ENCODE measurements at regions not wholly inside any gene's neighbourhood (a gene's known extent, or its start where the extent isn't known, plus 50 kb on each side); places are given as distances from the start of the nearest gene placed in this dataset.

DNA sequence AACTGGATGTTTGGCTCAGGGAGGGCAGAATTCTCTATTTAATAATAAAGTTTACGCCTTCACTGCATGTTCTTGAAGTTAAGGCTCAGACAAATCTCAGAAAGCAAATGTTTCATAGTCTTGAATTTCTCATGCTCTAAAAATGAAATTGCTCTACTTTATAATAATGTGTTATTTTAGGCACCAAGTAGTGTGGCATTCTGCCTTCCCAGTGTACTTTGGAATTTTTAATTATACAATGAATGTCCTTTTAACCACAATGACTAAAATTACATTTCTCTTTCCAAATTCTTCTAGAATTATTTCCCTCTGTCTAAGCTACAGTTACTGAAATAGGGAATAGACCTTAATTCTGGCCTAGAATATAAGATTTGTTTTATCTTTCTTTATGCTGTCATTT lies 97.9 kb upstream of the PDE5A start:
- no peak for DNase-seq (ENCODE audit: low read depth, low spot score)
- H3K27ac ChIP-seq = no peak overlapping the region

DNA sequence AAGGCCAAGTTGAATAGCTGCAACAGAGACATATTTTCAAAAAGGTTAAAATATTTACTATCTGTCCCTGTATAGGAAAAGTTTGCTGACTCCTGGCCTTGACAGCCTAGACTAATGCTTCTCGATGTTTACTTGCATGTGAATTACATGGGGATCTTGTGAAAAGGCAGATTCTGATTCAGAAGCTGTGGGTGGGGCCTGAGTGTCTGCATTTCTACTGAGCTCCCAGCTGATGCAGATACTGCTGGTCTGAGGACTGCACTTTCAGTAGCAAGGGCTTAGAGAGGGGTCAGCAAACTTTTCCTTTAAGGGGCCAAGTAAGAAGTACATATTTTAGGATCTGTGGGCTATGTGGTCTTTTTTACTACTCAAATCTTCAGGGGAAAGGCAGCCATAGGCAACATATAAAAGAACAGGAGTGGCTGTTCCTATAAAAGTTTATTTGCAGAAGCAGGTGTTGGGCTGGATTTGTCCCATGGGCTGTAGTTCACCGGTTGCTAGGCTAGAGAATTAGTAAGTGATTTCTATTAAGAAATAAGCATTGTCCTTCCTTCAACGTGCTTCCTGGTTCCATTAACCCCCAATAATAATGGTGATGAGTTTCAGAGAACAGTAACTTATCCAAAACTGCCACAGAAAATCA lies 97.2 kb upstream of the PDE5A start:
- H3K27ac ChIP-seq = peak overlapping the region; percentile 21
- no peak for DNase-seq (ENCODE audit: low read depth, low spot score)

DNA sequence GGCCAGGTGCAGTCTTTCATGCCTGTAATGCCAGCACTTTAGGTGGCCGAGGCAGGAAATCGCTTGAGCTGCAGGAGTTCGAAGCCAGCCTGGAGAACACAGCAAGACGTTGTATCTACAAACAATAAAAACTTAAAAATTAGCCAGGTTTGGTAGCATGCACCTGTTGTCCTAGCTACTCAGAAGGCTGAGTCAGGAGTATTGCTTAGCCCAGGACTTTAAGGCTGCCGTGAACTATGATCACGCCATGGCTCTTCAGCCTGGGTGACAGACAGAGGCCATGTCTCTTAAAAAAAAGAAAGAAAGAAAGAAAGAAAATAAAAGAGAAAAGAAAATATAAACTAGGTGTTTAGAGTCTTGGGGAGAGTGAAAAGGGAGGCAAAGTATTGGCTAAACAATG lies 96.4 kb upstream of the PDE5A start:
- no peak for DNase-seq (ENCODE audit: low read depth, low spot score)
- H3K27ac ChIP-seq = no peak overlapping the region

DNA sequence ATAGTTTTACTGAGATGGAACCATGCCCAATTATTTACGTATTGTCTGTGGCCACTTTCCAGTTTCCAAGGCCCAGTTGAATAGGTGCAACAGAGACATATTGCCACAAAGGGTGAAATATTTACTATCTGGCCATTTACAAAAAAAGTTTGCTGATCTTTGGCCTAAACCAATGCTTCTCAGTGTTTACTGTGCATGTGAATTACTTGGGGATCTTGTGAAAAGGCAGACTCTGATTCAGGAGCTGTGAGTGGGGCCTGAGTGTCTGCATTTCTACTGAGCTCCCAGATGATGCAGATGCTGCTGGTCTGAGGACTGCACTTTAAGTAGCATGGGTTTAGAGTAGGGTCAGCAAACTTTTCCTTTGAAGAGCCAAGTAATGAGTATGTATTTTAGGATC lies 94.1 kb upstream of the PDE5A start:
- H3K27ac ChIP-seq = no peak overlapping the region
- DNase-seq (ENCODE audit: low read depth, low spot score) = no peak

DNA sequence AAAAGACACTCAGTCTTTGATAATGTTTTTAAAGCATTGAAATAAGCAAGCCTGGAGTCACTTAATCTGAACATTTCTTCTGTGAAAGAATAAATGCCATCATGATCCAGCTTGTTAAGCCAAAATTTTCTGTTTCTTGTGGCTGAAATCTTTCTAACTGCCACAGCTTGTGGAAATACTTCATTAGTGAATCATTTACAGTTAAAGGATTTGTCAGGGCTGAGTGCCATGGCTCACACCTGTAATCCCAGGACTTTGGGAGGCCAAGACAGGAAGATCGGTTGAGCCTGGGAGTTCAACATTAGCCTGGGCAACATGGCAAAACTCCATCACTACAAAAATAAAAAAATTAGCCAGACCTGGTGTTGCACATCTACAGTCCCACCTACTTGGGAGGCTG lies 93.3 kb upstream of the PDE5A start:
- H3K27ac ChIP-seq = peak overlapping the region; percentile 24
- DNase-seq (ENCODE audit: low read depth, low spot score) = no peak

DNA sequence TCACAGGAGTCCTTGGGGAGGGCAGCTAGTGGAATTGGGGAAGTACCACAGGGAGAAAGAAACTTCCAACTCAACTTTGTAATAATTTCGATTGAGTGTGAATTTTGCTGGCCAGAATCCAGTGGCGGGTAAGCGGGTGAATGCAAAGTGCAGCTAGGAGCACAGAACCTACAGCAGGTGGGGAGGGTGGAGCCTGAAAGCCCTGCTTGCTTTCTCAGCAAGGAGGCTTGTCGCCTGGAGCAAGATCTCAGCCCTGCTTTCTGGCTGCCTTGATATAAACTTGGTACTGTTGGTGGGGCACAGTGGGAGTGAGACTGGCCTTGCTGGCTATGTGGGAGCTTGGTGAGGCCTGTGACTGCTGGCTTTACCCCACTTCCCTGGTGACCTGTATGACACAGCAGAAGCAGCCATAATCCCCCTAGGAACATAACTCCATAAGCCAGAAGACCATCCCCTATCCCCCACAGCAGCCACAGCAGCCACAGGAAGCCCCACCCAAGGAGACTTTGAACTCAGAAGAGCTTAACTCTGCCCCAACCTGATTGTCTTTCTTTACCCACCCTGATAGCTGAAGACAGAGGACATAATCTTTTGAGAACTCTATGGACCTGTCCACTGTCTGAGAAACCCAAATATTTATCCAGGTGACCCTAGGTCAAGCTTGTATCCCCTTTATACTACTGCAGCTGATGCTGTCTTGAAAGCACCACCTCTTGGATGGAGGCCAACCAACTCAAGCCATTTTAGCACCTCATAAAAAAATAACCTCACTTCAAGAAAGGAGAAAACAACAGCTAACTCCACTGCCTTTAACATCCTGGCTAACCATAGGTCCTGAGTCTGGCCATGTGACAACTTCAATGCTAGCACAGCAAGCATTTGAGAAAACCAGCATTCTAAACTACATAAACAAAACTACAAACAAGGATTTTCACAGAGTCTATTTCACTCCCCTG lies 87.2 kb upstream of the PDE5A start:
- no peak for DNase-seq (ENCODE audit: low read depth, low spot score)
- no peak overlapping the region for H3K27ac ChIP-seq

- no peak for DNase-seq (ENCODE audit: low read depth, low spot score)
- no peak overlapping the region for H3K27ac ChIP-seq
Observed at GRCh38 chr4:119709418-119709817, 80.8 kb upstream of the PDE5A start.

DNA sequence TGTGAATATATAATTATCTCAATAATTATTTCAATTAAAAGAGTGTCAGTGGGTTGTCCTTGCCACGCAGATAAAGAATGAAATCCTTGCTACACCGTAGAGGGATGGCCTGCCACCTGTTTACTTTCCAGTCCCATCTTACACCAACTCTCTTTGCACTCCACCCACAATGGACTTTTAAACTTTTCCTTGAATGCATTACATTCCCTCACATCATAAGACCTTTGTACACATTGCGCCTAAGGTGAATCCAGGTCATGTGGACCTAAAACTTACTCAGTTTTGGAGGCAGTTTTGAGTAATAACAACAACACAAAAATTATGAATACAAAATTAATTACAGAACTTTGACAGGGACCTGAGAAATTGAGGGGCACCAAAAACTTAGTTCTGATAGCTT lies 78.7 kb upstream of the PDE5A start:
- no peak for DNase-seq (ENCODE audit: low read depth, low spot score)
- no peak overlapping the region for H3K27ac ChIP-seq

GRCh38 chr4:119706804-119707203 lies 78.2 kb upstream of the PDE5A start:
- no peak overlapping the region for H3K27ac ChIP-seq
- no peak for DNase-seq (ENCODE audit: low read depth, low spot score)

- DNase-seq (ENCODE audit: low read depth, low spot score) = no peak
- no peak overlapping the region for H3K27ac ChIP-seq
Observed at GRCh38 chr4:119697887-119698393, 69.3 kb upstream of the PDE5A start.

GRCh38 chr4:119696963-119697362 lies 68.4 kb upstream of the PDE5A start:
- DNase-seq (ENCODE audit: low read depth, low spot score) = no peak
- H3K27ac ChIP-seq = no peak overlapping the region

DNA sequence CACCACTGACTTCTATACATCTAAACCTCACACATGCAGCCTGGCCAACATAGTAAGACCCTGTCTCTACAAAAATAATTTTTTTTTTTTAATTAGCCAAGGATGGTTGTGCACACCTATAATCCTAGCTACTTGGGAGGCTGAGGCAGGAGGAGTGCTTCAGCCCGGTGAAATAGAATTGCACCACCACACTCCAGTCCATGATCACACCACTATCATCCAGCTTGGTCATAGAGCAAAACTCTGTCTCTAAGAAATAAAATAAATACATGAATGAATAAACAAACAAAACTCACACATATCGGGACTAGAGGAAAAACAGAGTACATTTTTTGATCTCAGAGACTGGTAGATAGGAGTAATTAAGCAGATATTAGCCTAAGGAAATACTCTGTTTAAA lies 66.6 kb upstream of the PDE5A start:
- no peak for DNase-seq (ENCODE audit: low read depth, low spot score)
- H3K27ac ChIP-seq = no peak overlapping the region

DNA sequence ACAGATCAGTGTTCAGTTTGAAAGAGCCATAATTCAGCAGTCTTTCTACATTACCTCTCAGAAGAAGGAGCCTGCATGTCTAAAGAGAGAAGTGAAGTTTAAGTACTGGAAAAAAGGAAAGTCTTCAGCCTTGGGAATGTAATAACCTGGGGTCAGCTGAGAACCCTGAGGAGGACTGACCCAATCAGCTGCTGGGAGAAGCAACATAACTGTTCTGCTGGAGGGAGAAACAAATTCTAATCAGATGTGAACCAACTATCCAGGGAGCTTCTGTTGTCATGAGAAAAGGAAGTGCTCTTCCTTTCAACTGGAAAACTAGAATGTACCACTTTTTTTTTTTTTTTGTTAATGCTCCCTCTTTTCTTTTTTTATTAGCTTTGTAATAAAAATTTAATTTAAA lies 64.5 kb upstream of the PDE5A start:
- DNase-seq (ENCODE audit: low read depth, low spot score) = no peak

DNA sequence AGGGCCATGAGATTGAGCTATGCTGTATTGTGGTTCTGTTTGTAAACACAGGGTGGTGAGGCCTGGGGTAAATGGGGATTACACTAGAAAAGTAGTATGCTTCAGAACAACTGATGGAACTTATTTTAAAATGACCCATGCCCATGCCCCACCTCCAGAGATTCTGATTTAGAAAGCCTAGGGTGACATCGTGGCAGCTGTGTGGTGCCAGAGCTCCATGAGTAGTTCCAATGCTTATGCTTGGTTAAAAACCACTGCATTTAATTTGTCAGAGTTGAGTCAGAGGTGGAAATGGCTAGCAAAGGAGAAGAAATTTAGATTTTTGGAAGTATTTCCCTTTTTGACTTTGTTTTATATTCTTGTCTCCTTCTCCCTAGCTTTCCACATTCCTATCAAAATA lies 63.4 kb upstream of the PDE5A start:
- no peak overlapping the region for H3K27ac ChIP-seq
- no peak for DNase-seq (ENCODE audit: low read depth, low spot score)

More for the DNA sequence above, 64.5 kb upstream of the PDE5A start:
- H3K27ac ChIP-seq = no peak overlapping the region

GRCh38 chr4:119690871-119691270 lies 62.3 kb upstream of the PDE5A start:
- H3K27ac ChIP-seq = peak overlapping the region; percentile 30
- peak; percentile 58 for DNase-seq (ENCODE audit: low read depth, low spot score)

GRCh38 chr4:119688446-119688845 lies 59.8 kb upstream of the PDE5A start:
- DNase-seq (ENCODE audit: low read depth, low spot score) = no peak
- H3K27ac ChIP-seq = no peak overlapping the region

DNA sequence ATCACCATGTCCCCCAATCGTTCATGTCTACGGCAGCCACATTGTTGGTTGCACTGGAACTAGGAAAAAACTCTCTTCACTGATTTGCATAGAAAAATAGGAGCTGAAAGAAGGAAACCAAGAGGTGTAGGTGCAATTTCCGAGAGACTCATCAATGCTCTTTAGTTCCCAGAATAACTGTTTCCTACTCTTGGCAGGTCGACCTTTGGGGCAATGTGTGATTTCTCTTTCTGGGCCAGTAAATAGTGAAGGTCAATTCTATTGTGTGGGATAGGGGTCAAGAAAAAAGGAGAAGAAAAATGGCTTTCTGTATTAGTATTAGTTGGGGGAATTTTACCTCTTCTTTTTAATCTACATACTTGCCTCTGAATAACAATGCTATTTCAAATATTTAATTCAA lies 55.9 kb upstream of the PDE5A start:
- H3K27ac ChIP-seq = no peak overlapping the region
- no peak for DNase-seq (ENCODE audit: low read depth, low spot score)

DNA sequence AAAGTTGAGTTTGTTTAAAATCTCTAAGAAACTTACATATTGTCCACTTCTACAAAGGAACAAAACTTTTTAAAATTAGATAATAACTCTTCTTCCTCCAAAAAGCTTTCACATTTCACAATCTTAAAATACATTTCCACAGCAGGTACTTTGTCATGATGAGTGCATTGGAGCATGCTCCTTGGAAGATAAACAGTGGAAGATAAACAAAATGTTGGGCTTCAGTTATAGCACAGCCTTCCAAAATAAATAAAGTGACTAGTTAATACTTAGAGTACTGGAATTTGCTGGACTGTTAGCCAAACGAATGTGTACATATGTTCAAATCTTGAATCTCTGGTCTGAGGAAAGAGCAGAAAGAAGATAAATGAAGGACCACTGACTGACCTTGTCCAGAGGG lies 54.9 kb upstream of the PDE5A start:
- DNase-seq (ENCODE audit: low read depth, low spot score) = no peak
- no peak overlapping the region for H3K27ac ChIP-seq

DNA sequence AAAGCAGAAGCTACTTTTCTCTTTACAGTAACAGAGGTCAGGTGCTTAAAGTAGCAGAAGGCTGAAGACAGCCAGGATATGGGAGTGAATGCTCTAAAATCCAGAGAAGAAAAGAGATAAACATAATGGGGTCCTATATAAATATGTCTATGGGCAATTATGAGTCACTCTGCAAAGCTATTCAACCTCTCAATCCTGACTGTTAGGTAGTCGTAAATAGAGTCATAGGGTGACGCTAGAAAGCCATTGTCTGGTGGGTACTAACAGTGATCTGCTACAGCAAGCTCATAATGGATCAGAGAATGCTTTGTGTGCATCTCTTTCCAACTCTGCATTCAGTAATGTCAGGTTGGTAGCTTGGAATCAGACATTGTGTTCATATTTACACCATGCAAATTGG lies 53.5 kb upstream of the PDE5A start:
- no peak overlapping the region for H3K27ac ChIP-seq
- DNase-seq (ENCODE audit: low read depth, low spot score) = no peak

DNA sequence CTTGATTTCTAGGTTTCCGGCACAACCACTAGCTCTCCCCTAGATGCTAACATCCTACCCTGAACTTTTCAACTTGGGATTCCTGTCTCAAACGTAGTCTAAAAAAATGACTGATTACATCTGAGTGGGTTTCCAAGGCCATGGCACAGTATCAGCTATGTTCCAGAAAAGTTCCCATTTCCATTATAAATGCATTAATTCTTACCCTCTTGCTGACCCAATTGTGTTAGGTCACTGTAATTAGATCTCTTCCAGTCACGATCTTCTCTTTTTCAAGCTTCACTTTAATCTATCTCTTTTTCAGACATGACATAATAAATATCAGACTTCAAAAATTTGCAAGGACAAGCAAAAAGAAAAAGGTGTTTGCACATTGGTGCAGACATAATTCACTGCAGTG lies 50.6 kb upstream of the PDE5A start:
- DNase-seq (ENCODE audit: low read depth, low spot score) = no peak

GRCh38 chr4:119678761-119679160 lies 50.2 kb upstream of the PDE5A start:
- no peak overlapping the region for H3K27ac ChIP-seq
- DNase-seq (ENCODE audit: low read depth, low spot score) = no peak

More for the DNA sequence above, 50.6 kb upstream of the PDE5A start:
- no peak overlapping the region for H3K27ac ChIP-seq
